Endothelial cell of umbilical vein (primary cell): ENCODE measurements at regions not wholly inside any gene's neighbourhood (a gene's known extent, or its start where the extent isn't known, plus 50 kb on each side); places are given as distances from the start of the nearest gene placed in this dataset.

ENCODE experiments used
- BruUV-seq: library from RNA; stranded (reverse); fragments of 400-500 nt; replicated peaks from 2 replicates; lab custom pipeline; 2021; lab: Mats Ljungman, UMichigan
- CTCF ChIA-PET: fragments of 300-600, 350-600 bp; sonication (Branson Sonifier 250); formaldehyde crosslinking; loops from one replicate; lab custom pipeline; 2021; ENCODE audit warnings: antibody characterized with exemption, inconsistent platforms; lab: Charles Lee
- POLR2A ChIA-PET: fragments of 300-600, 350-600 bp; sonication (Branson Sonifier 250); formaldehyde crosslinking; loops from one replicate; lab custom pipeline; 2021; ENCODE audit warnings: antibody characterized with exemption, inconsistent platforms; lab: Charles Lee
- DNase-seq: peaks from one replicate; pipeline ENCODE4 v3.0.0-alpha.2; 2011; ENCODE audit warnings: low read depth, low spot score
- FAIRE-seq: peaks from 2 replicates; lab custom pipeline; 2011; peaks lifted over from hg19 to GRCh38; lab: Jason Lieb, UNC
- H2AFZ ChIP-seq: 2 replicates; pipeline ENCODE4 v1.6.0; 2012; ENCODE audit warnings: low read depth, low read length, control low read depth, inconsistent platforms
- H3K27ac ChIP-seq: 2 replicates; pipeline ENCODE4 v1.5.1; 2011; ENCODE audit warnings: low read depth, mild to moderate bottlenecking, control low read depth, low read length, moderate library complexity; ENCODE audit not compliant: insufficient read depth
- H3K27me3 ChIP-seq, 2 experiments: 2 replicates each; pipeline versions ENCODE4 v1.6.0 to v1.6.1; 2011; ENCODE audit warnings: low read length in 2 of 2, mixed read lengths in 1 of 2; ENCODE audit not compliant: control insufficient read depth in 2 of 2, insufficient read depth in 2 of 2
- H3K36me3 ChIP-seq, 2 experiments: 2 replicates in 1 of 2; 3 replicates in 1 of 2; pipeline ENCODE4 v1.5.1; 2011; ENCODE audit warnings: low read length in 2 of 2, mild to moderate bottlenecking in 1 of 2, moderate library complexity in 1 of 2; ENCODE audit not compliant: control insufficient read depth in 2 of 2, insufficient read depth in 2 of 2; ENCODE audit errors: extremely low read depth in 1 of 2
- H3K4me1 ChIP-seq: 3 replicates; pipeline ENCODE4 v1.5.1; 2011; ENCODE audit warnings: mild to moderate bottlenecking, low read length; ENCODE audit not compliant: control insufficient read depth, insufficient read depth; ENCODE audit errors: extremely low read depth
- H3K4me2 ChIP-seq: 2 replicates; pipeline ENCODE4 v1.6.1; 2011; ENCODE audit warnings: low read length, control low read depth, mixed read lengths; ENCODE audit not compliant: insufficient read depth
- H3K4me3 ChIP-seq, 3 experiments: fragments of 200-600 bp in 1 of 3; sonication (generic), shearing (Covaris generic) in 1 of 3; replicated peaks in 1 of 3; 2 replicates each; pipeline ENCODE4 v1.5.1; 2011 to 2016; ENCODE audit warnings: control low read depth in 3 of 3, low read length in 3 of 3, mild to moderate bottlenecking in 2 of 3, inconsistent platforms in 1 of 3, low read depth in 1 of 3, moderate library complexity in 1 of 3; ENCODE audit not compliant: insufficient read depth in 1 of 3
- H3K79me2 ChIP-seq: 2 replicates; pipeline ENCODE4 v1.6.0; 2012; ENCODE audit warnings: low read length, inconsistent platforms; ENCODE audit not compliant: control insufficient read depth, insufficient read depth
- H3K9ac ChIP-seq: replicated peaks from 2 replicates; pipeline ENCODE3; 2011; ENCODE audit warnings: low read length, control low read depth; ENCODE audit not compliant: insufficient read depth; ENCODE audit errors: extremely low read depth
- H3K9me1 ChIP-seq: replicated peaks from 3 replicates; pipeline ENCODE4 v1.6.0; 2011; ENCODE audit warnings: mild to moderate bottlenecking, low read length; ENCODE audit not compliant: control insufficient read depth, insufficient read depth; ENCODE audit errors: extremely low read depth
- H3K9me3 ChIP-seq: replicated peaks from 2 replicates; pipeline ENCODE4 v1.5.1; 2012; ENCODE audit warnings: low read length, inconsistent platforms; ENCODE audit not compliant: control insufficient read depth, insufficient read depth
- H4K20me1 ChIP-seq: replicated peaks from 2 replicates; pipeline ENCODE3; 2011; ENCODE audit warnings: mild to moderate bottlenecking, low read length; ENCODE audit not compliant: control insufficient read depth, insufficient read depth; ENCODE audit errors: extremely low read depth
- CTCF ChIP-seq, 2 donors: IDR thresholded peaks; 1 replicate in 1 of 2; 2 replicates in 1 of 2; pipeline ENCODE4 v1.5.1; 2011; ENCODE audit warnings: low read length in 2 of 2, mild to moderate bottlenecking in 2 of 2, moderate library complexity in 2 of 2, control low read depth in 1 of 2, inconsistent platforms in 1 of 2, low read depth in 1 of 2; ENCODE audit not compliant: insufficient read depth in 1 of 2; ENCODE audit errors: extremely low read depth in 1 of 2
- EZH2 ChIP-seq: IDR thresholded peaks from 2 replicates; pipeline ENCODE4 v1.6.1; 2012; ENCODE audit warnings: borderline replicate concordance, low read depth, mild to moderate bottlenecking, moderate library complexity, low read length, inconsistent platforms; ENCODE audit not compliant: severe bottlenecking
- FOS ChIP-seq: IDR thresholded peaks from 2 replicates; pipeline ENCODE4 v1.6.1; 2011; ENCODE audit warnings: mild to moderate bottlenecking, low read length, moderate library complexity, borderline replicate concordance; ENCODE audit not compliant: insufficient read depth
- GATA2 ChIP-seq: IDR thresholded peaks from 2 replicates; pipeline ENCODE4 v1.7.0; 2011; ENCODE audit warnings: low read depth, mild to moderate bottlenecking, moderate library complexity, mixed read lengths, low read length; ENCODE audit not compliant: insufficient read length, insufficient read depth
- JUN ChIP-seq: IDR thresholded peaks from 2 replicates; pipeline ENCODE4 v1.6.1; 2011; ENCODE audit warnings: borderline replicate concordance, low read depth; ENCODE audit not compliant: insufficient read length, insufficient read depth
- MAX ChIP-seq: IDR thresholded peaks from 2 replicates; pipeline ENCODE4 v1.6.1; 2011; ENCODE audit not compliant: insufficient read depth, insufficient read length
- MYC ChIP-seq: IDR thresholded peaks from one replicate; pipeline ENCODE4 v1.6.1; 2011; ENCODE audit warnings: mild to moderate bottlenecking, low read depth, low read length
- POLR2A ChIP-seq: IDR thresholded peaks from 2 replicates; pipeline ENCODE4 v1.6.1; 2012; ENCODE audit warnings: low read depth, mild to moderate bottlenecking, control low read depth, low read length
- POLR2AphosphoS5 ChIP-seq: IDR thresholded peaks from 2 replicates; pipeline ENCODE4 v1.6.1; 2012; ENCODE audit warnings: low read depth, mild to moderate bottlenecking, control low read depth, low read length, moderate library complexity; ENCODE audit not compliant: insufficient read depth
- dilution Hi-C: fragments of 300-500 bp; cut with MboI; formaldehyde crosslinking; loops from one replicate; pipeline ENCODE4 v1.15.0; 2019; ENCODE audit warnings: low sequenced_read_pairs; ENCODE audit not compliant: extremely low pct_ligation_motif_present
- intact Hi-C: fragments of 100-400 bp; cut with micrococcal nuclease; formaldehyde crosslinking; loops from one replicate; pipeline ENCODE4 v1.10.0; 2022

GRCh38 chr12:23236811-23237210, 611.8 kb downstream of the ETNK1 start:
- CTCF ChIA-PET = no interaction called here
- Histone ChIP-seq H3K36me3 (no peaks in the 10 kb centered on the region), H3K27me3 (no peaks in the 10 kb centered on the region), H3K27ac (no peak overlapping the region), H3K9me3 (no peaks in the 10 kb centered on the region), H3K9ac (no peak overlapping the region), H4K20me1 (no peaks in the 10 kb centered on the region), H3K4me1 (no peaks in the 10 kb centered on the region), H3K9me1 (no peaks in the 10 kb centered on the region), H3K79me2 (no peaks in the 10 kb centered on the region), H3K4me3 (no peak overlapping the region), H3K4me2 (no peak overlapping the region), H2AFZ (no peak overlapping the region)
- BruUV-seq = no TSS peak
- FAIRE-seq (no peak), DNase-seq (no peak)
- dilution Hi-C loops = no loop called here
- POLR2A ChIA-PET = no interaction called here
- TF ChIP-seq CTCF (IDR thresholded peaks at IDR 0.05; ENCODE audit: extremely low read depth in 1 of 2, insufficient read depth in 1 of 2, low read depth in 1 of 2, low read length in 2 of 2) = no peak
- TF ChIP-seq MYC = no peak
- no peak for TF ChIP-seq JUN
- no peak for TF ChIP-seq MAX
- TF ChIP-seq GATA2 = no peak
- no peak for TF ChIP-seq FOS
- no peak for TF ChIP-seq POLR2A
- TF ChIP-seq EZH2 = no peak
- no peak for TF ChIP-seq POLR2AphosphoS5
- intact Hi-C loops = no loop called here
